Ascending aorta (tissue), 2 donors: ENCODE measurements at regions not wholly inside any gene's neighbourhood (a gene's known extent, or its start where the extent isn't known, plus 50 kb on each side); places are given as distances from the start of the nearest gene placed in this dataset.

ENCODE experiments used
- DNase-seq, 2 donors: peaks; one replicate each; pipeline ENCODE4 v3.0.0-alpha.2; 2019; ENCODE audit warnings: low spot score in 2 of 2
- H3K27ac ChIP-seq, 2 donors: fragments of 200-600 bp; sonication (generic); one replicate each; pipeline ENCODE4 v1.5.1; 2016 to 2017; ENCODE audit warnings: mild to moderate bottlenecking in 1 of 2
- H3K27me3 ChIP-seq: fragments of 200-600 bp; sonication (generic); one replicate; pipeline ENCODE4 v1.5.1; 2017
- H3K36me3 ChIP-seq, 2 donors: fragments of 200-600 bp; sonication (generic); one replicate each; pipeline ENCODE4 v1.5.1; 2016
- H3K4me1 ChIP-seq, 2 donors: fragments of 200-600 bp; sonication (generic); one replicate each; pipeline ENCODE4 v1.5.1; 2016 to 2017; ENCODE audit warnings: mild to moderate bottlenecking in 1 of 2
- H3K4me3 ChIP-seq, 2 donors: fragments of 200-600 bp; sonication (generic); one replicate each; pipeline ENCODE4 v1.5.1; 2016 to 2017; ENCODE audit warnings: mild to moderate bottlenecking in 1 of 2
- H3K9me3 ChIP-seq, 2 donors: fragments of 200-600 bp; sonication (generic); one replicate each; pipeline ENCODE4 v1.5.1; 2016
- CTCF ChIP-seq, 3 experiments: fragments of 200-600 bp in 2 of 3; fragments of 450-650 bp in 1 of 3; sonication (generic) in 2 of 3; IDR thresholded peaks; one replicate each; pipeline ENCODE4 v1.5.1; 2016 to 2019; ENCODE audit warnings: antibody characterized with exemption in 3 of 3, mild to moderate bottlenecking in 1 of 3, moderate library complexity in 1 of 3
- intact Hi-C: fragments of 100-400 bp; cut with DNase I; formaldehyde crosslinking; loops from one replicate; pipeline ENCODE4 v1.15.1; 2023

- Histone ChIP-seq H3K27me3 (no peaks in the 10 kb centered on the region), H3K27ac (no peak overlapping the region), H3K4me3 (no peak overlapping the region), H3K9me3 (peaks cover 0 to 3% of the 10 kb centered on the region in 2 donors), H3K36me3 (no peaks in the 10 kb centered on the region), H3K4me1 (no peaks in the 10 kb centered on the region)
- intact Hi-C loops, result no loop called here
- DNase-seq, result no peak
- TF ChIP-seq CTCF (IDR thresholded peaks at IDR 0.05), result no peak
Measured at GRCh38 chr17:56659622-56660021, 66.1 kb downstream of the NOG start.

GRCh38 chr17:56661906-56662305 is 68.4 kb downstream of the NOG start:
- intact Hi-C loops, result no loop called here
- Histone ChIP-seq H3K27ac (no peak overlapping the region), H3K4me3 (no peak overlapping the region), H3K36me3 (no peaks in the 10 kb centered on the region), H3K9me3 (no peaks in the 10 kb centered on the region), H3K4me1 (no peaks in the 10 kb centered on the region), H3K27me3 (no peaks in the 10 kb centered on the region)
- no peak for DNase-seq
- TF ChIP-seq CTCF (IDR thresholded peaks at IDR 0.05), result no peak

GRCh38 chr17:56665864-56666263 is 72.4 kb downstream of the NOG start:
- TF ChIP-seq CTCF (IDR thresholded peaks at IDR 0.05), result no peak
- intact Hi-C loops, result no loop called here
- no peaks in the 10 kb centered on the region for H3K9me3 ChIP-seq
- H3K4me1 ChIP-seq, result no peaks in the 10 kb centered on the region
- H3K36me3 ChIP-seq, result no peaks in the 10 kb centered on the region
- no peaks in the 10 kb centered on the region for H3K27me3 ChIP-seq
- no peak for DNase-seq
- H3K4me3 ChIP-seq, result no peak overlapping the region
- H3K27ac ChIP-seq, result no peak overlapping the region

- Histone ChIP-seq H3K4me3 (no peak overlapping the region), H3K27me3 (no peaks in the 10 kb centered on the region), H3K9me3 (no peaks in the 10 kb centered on the region), H3K27ac (no peak overlapping the region), H3K4me1 (no peaks in the 10 kb centered on the region), H3K36me3 (no peaks in the 10 kb centered on the region)
- intact Hi-C loops, result no loop called here
- no peak for DNase-seq
- no peak for TF ChIP-seq CTCF (IDR thresholded peaks at IDR 0.05)
Measured at GRCh38 chr17:56667925-56668458, 74.5 kb downstream of the NOG start.

- Histone ChIP-seq H3K9me3 (no peaks in the 10 kb centered on the region), H3K4me3 (no peak overlapping the region), H3K27me3 (peaks cover 6% of the 10 kb centered on the region), H3K27ac (no peak overlapping the region), H3K36me3 (no peaks in the 10 kb centered on the region), H3K4me1 (no peaks in the 10 kb centered on the region)
- DNase-seq, result no peak
- TF ChIP-seq CTCF (IDR thresholded peaks at IDR 0.05), result no peak
- intact Hi-C loops, result no loop called here
Measured at GRCh38 chr17:56672195-56672594, 78.7 kb downstream of the NOG start.

GRCh38 chr17:56674401-56674925 is 81.0 kb downstream of the NOG start:
- no peak overlapping the region for H3K4me3 ChIP-seq
- DNase-seq, result no peak
- peaks cover 6% of the 10 kb centered on the region for H3K27me3 ChIP-seq
- intact Hi-C loops, result no loop called here
- H3K27ac ChIP-seq, result no peak overlapping the region
- no peaks in the 10 kb centered on the region for H3K36me3 ChIP-seq
- no peaks in the 10 kb centered on the region for H3K4me1 ChIP-seq
- H3K9me3 ChIP-seq, result no peaks in the 10 kb centered on the region
- no peak for TF ChIP-seq CTCF (IDR thresholded peaks at IDR 0.05)
